Fibroblast of skin of right quadriceps (primary cell): ENCODE measurements at regions not wholly inside any gene's neighbourhood (a gene's known extent, or its start where the extent isn't known, plus 50 kb on each side); places are given as distances from the start of the nearest gene placed in this dataset.

Experiments used
- DNase-seq: peaks from one replicate; pipeline ENCODE4 v3.0.0-alpha.2; 2013

GRCh38 chr4:32962100-32962499 lies 2241.9 kb downstream of the PCDH7 start:
- DNase-seq: no peak

- DNase-seq: peak; percentile 46
These were observed 2265.1 kb downstream of the PCDH7 start for GRCh38 chr4:32985256-32985655.

- DNase-seq: no peak
These were observed 2266.1 kb downstream of the PCDH7 start for GRCh38 chr4:32986236-32986635.

GRCh38 chr4:32987111-32987510 lies 2266.9 kb downstream of the PCDH7 start:
- DNase-seq: no peak

GRCh38 chr4:32988165-32988811 lies 2268.1 kb downstream of the PCDH7 start:
- DNase-seq: no peak

- no peak for DNase-seq
These were observed 2271.5 kb downstream of the PCDH7 start for GRCh38 chr4:32991663-32992062.

- no peak for DNase-seq
These were observed 2275.1 kb downstream of the PCDH7 start for GRCh38 chr4:32994981-32995881.

- DNase-seq: no peak
These were observed 2293.1 kb downstream of the PCDH7 start for GRCh38 chr4:33013282-33013681.

- DNase-seq: no peak
These were observed 2305.1 kb downstream of the PCDH7 start for GRCh38 chr4:33025236-33025635.

- DNase-seq: no peak
These were observed 2309.8 kb downstream of the PCDH7 start for GRCh38 chr4:33029976-33030375.

GRCh38 chr4:33031328-33031727 lies 2311.2 kb downstream of the PCDH7 start:
- DNase-seq: no peak

GRCh38 chr4:33037464-33037863 lies 2317.3 kb downstream of the PCDH7 start:
- no peak for DNase-seq

- DNase-seq: no peak
These were observed 2325.2 kb downstream of the PCDH7 start for GRCh38 chr4:33045334-33045733.

- DNase-seq: peak; percentile 25
These were observed 2332.1 kb downstream of the PCDH7 start for GRCh38 chr4:33052241-33052640.

GRCh38 chr4:33054161-33054560 lies 2334.0 kb downstream of the PCDH7 start:
- peak; percentile 25 for DNase-seq

- DNase-seq: peak; percentile 15
These were observed 2334.6 kb downstream of the PCDH7 start for GRCh38 chr4:33054656-33055196.

GRCh38 chr4:33057736-33058135 lies 2337.6 kb downstream of the PCDH7 start:
- no peak for DNase-seq

GRCh38 chr4:33058998-33059397 lies 2338.8 kb downstream of the PCDH7 start:
- DNase-seq: no peak

- DNase-seq: peak; percentile 55
These were observed 2340.7 kb downstream of the PCDH7 start for GRCh38 chr4:33060674-33061542.

- DNase-seq: no peak
These were observed 2341.6 kb downstream of the PCDH7 start for GRCh38 chr4:33061727-33062126.

GRCh38 chr4:33062155-33062806 lies 2342.1 kb downstream of the PCDH7 start:
- no peak for DNase-seq

GRCh38 chr4:33063241-33063640 lies 2343.1 kb downstream of the PCDH7 start:
- DNase-seq: peak; percentile 83
